Breast epithelium (tissue), 4 donors: ENCODE measurements at regions not wholly inside any gene's neighbourhood (a gene's known extent, or its start where the extent isn't known, plus 50 kb on each side); places are given as distances from the start of the nearest gene placed in this dataset.

Experiments
- DNase-seq, 2 donors: peaks; one replicate each; pipeline ENCODE4 v3.0.0-alpha.2; 2019; ENCODE audit warnings: low spot score in 2 of 2
- H3K27ac ChIP-seq, 2 donors: fragments of 200-600 bp; sonication (generic) in 1 of 2; one replicate each; pipeline ENCODE4 v1.5.1; 2016 to 2019; ENCODE audit warnings: mild to moderate bottlenecking in 1 of 2
- H3K27me3 ChIP-seq, 2 donors: fragments of 200-600 bp; sonication (generic) in 1 of 2; one replicate each; pipeline versions ENCODE4 v1.5.1 to v1.6.0; 2017 to 2019; ENCODE audit warnings: control low read depth in 1 of 2, mild to moderate bottlenecking in 1 of 2
- H3K36me3 ChIP-seq: fragments of 200-600 bp; one replicate; pipeline ENCODE4 v1.5.1; 2019
- H3K4me1 ChIP-seq, 2 donors: fragments of 200-600 bp; sonication (generic); one replicate each; pipeline ENCODE4 v1.5.1; 2016 to 2019; ENCODE audit warnings: control low read depth in 1 of 2
- H3K4me3 ChIP-seq, 3 donors: fragments of 200-600 bp; sonication (generic); 1 replicate in 2 of 3; 2 replicates in 1 of 3; pipeline ENCODE4 v1.5.1; 2016 to 2019; ENCODE audit warnings: mild to moderate bottlenecking in 3 of 3, moderate library complexity in 2 of 3
- H3K9me3 ChIP-seq, 2 donors: fragments of 200-600 bp; sonication (generic) in 1 of 2; one replicate each; pipeline ENCODE4 v1.5.1; 2016 to 2019; ENCODE audit warnings: control low read depth in 1 of 2
- POLR2A ChIP-seq: fragments of 450-650 bp; IDR thresholded peaks from one replicate; pipeline ENCODE4 v1.6.1; 2016; ENCODE audit warnings: antibody characterized with exemption, mild to moderate bottlenecking, moderate library complexity
- POLR2AphosphoS5 ChIP-seq, 3 donors: sonication (generic); formaldehyde crosslinking; IDR thresholded peaks; one replicate each; pipeline ENCODE4 v1.6.1; 2017; ENCODE audit warnings: antibody characterized with exemption in 3 of 3
- intact Hi-C: fragments of 100-400 bp; cut with DNase I; formaldehyde crosslinking; loops from one replicate; pipeline ENCODE4 v1.15.1; 2023; ENCODE audit warnings: low total_unique reads
- TF ChIP-seq, protein P1 (sequence below), 3 donors: fragments of 450-650 bp; IDR thresholded peaks; one replicate each; pipeline ENCODE4 v1.5.1; 2016 to 2017; ENCODE audit warnings: antibody characterized with exemption in 3 of 3, mild to moderate bottlenecking in 3 of 3, moderate library complexity in 3 of 3

- DNase-seq, result no peak
- intact Hi-C loops, result no loop called here
Observed at GRCh38 chr1:245010018-245010614, 144.7 kb upstream of the KIF26B start.

DNA sequence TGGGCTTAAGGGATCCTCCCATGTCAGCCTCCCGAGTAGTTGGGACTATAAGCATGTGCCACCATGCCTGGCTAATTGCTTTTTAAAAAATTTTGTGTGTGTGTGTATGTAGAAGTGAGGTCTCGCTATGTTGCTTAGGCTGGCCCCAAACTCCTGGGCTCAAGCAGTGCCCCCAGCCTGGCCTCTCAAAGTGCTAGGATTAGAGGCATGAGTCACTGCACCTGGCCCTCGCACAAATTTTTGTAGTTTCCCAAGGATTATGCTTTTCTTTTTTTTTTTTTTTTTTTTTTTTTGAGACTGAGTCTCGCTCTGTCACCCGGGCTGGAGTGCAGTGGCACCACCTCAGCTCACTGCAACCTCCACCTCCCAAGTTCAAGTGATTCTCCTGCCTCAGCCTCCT lies 144.4 kb upstream of the HNRNPU start:
- no peak for DNase-seq
- no peak overlapping the region for H3K27ac ChIP-seq
- TF ChIP-seq POLR2AphosphoS5 (IDR thresholded peaks at IDR 0.05) (no peak), POLR2A (no peak)
- TF ChIP-seq, protein P1, sequence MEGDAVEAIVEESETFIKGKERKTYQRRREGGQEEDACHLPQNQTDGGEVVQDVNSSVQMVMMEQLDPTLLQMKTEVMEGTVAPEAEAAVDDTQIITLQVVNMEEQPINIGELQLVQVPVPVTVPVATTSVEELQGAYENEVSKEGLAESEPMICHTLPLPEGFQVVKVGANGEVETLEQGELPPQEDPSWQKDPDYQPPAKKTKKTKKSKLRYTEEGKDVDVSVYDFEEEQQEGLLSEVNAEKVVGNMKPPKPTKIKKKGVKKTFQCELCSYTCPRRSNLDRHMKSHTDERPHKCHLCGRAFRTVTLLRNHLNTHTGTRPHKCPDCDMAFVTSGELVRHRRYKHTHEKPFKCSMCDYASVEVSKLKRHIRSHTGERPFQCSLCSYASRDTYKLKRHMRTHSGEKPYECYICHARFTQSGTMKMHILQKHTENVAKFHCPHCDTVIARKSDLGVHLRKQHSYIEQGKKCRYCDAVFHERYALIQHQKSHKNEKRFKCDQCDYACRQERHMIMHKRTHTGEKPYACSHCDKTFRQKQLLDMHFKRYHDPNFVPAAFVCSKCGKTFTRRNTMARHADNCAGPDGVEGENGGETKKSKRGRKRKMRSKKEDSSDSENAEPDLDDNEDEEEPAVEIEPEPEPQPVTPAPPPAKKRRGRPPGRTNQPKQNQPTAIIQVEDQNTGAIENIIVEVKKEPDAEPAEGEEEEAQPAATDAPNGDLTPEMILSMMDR (IDR thresholded peaks at IDR 0.05), result no peak
- H3K4me3 ChIP-seq, result no peak overlapping the region
- no peaks in the 10 kb centered on the region for H3K9me3 ChIP-seq
- no peaks in the 10 kb centered on the region for H3K27me3 ChIP-seq
- H3K36me3 ChIP-seq, result no peaks in the 10 kb centered on the region
- intact Hi-C loops, result no loop called here
- no peaks in the 10 kb centered on the region for H3K4me1 ChIP-seq

More at GRCh38 chr1:245010018-245010614, 144.7 kb upstream of the KIF26B start:
- H3K27me3 ChIP-seq, result no peaks in the 10 kb centered on the region
- no peaks in the 10 kb centered on the region for H3K9me3 ChIP-seq
- no peaks in the 10 kb centered on the region for H3K4me1 ChIP-seq
- H3K36me3 ChIP-seq, result no peaks in the 10 kb centered on the region
- H3K27ac ChIP-seq, result no peak overlapping the region
- H3K4me3 ChIP-seq, result no peak overlapping the region
- TF ChIP-seq POLR2A (no peak), POLR2AphosphoS5 (IDR thresholded peaks at IDR 0.05) (no peak)
- TF ChIP-seq, protein P1 (IDR thresholded peaks at IDR 0.05), result no peak

DNA sequence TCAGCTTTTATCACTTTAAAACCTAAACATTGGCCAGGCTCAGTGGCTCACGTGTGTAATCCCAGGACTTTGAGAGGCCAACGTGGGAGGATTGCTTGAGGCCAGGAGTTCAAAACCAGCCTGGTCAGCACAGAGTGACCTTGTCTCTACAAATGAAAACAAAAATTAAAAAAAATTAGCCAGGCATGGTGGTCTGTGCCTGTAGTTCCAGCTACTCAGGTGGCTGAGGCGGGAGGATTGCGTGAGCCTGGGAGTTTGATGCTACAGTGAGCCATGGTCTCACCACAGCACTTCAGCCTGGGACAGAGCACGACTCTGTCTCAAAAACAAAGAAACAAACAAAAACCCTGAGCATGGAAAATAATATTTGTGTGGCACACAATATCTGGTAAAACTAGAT lies 143.5 kb upstream of the HNRNPU start:
- H3K4me3 ChIP-seq, result no peak overlapping the region
- TF ChIP-seq, protein P1 (IDR thresholded peaks at IDR 0.05), result no peak
- intact Hi-C loops, result no loop called here
- no peaks in the 10 kb centered on the region for H3K4me1 ChIP-seq
- no peak for DNase-seq
- H3K27me3 ChIP-seq, result no peaks in the 10 kb centered on the region
- H3K36me3 ChIP-seq, result no peaks in the 10 kb centered on the region
- H3K9me3 ChIP-seq, result no peaks in the 10 kb centered on the region
- no peak overlapping the region for H3K27ac ChIP-seq

DNA sequence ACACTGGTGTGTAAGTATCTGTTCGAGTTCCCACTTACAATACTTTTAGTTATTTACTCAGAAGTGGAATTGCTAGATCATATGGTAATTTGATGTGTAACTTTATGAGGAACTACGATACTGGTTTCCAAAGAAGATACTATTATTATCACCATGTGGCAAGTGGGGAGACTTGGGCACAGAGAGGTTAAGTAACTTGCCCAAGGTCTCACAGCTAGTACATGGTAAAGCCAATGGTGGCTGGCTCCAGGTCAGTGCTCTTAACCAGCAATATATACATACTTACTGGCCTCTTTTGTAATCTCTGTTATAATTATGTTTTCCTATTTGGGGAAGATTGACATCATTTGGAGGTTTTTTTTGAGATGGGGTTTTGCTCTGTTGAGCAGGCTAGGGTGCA lies 138.9 kb upstream of the HNRNPU start:
- Histone ChIP-seq H3K4me3 (no peak overlapping the region), H3K4me1 (no peaks in the 10 kb centered on the region), H3K27me3 (no peaks in the 10 kb centered on the region), H3K9me3 (no peaks in the 10 kb centered on the region), H3K36me3 (no peaks in the 10 kb centered on the region), H3K27ac (no peak overlapping the region)
- TF ChIP-seq POLR2A (no peak), POLR2AphosphoS5 (IDR thresholded peaks at IDR 0.05) (no peak)
- TF ChIP-seq, protein P1 (IDR thresholded peaks at IDR 0.05), result no peak
- intact Hi-C loops, result no loop called here
- no peak for DNase-seq

- Histone ChIP-seq H3K4me3 (no peak overlapping the region), H3K9me3 (no peaks in the 10 kb centered on the region), H3K27ac (no peak overlapping the region), H3K36me3 (no peaks in the 10 kb centered on the region), H3K4me1 (no peaks in the 10 kb centered on the region), H3K27me3 (no peaks in the 10 kb centered on the region)
- no peak for DNase-seq
- TF ChIP-seq POLR2A (no peak), POLR2AphosphoS5 (IDR thresholded peaks at IDR 0.05) (no peak)
- TF ChIP-seq, protein P1 (IDR thresholded peaks at IDR 0.05), result no peak
- intact Hi-C loops, result no loop called here
Observed at GRCh38 chr1:245001252-245001651, 136.9 kb upstream of the HNRNPU start.
